Liver (tissue), 8 donors: ENCODE measurements at regions not wholly inside any gene's neighbourhood (a gene's known extent, or its start where the extent isn't known, plus 50 kb on each side); places are given as distances from the start of the nearest gene placed in this dataset.

Source experiments
- DNase-seq: peaks from one replicate; pipeline ENCODE4 v3.0.0-alpha.2; 2017; ENCODE audit warnings: low spot score
- H3K27ac ChIP-seq, 2 donors: one replicate each; pipeline ENCODE4 v1.7.0; 2013; ENCODE audit warnings: inconsistent platforms in 2 of 2, low read length in 2 of 2, control low read depth in 1 of 2, low read depth in 1 of 2, mild to moderate bottlenecking in 1 of 2
- H3K27me3 ChIP-seq, 4 donors: one replicate each; pipeline versions ENCODE4 v1.6.1 to v1.7.0; 2013; ENCODE audit warnings: low read length in 3 of 4, inconsistent platforms in 1 of 4, mild to moderate bottlenecking in 1 of 4, moderate library complexity in 1 of 4; ENCODE audit not compliant: control insufficient read depth in 4 of 4, insufficient read depth in 4 of 4
- H3K36me3 ChIP-seq, 4 donors: one replicate each; pipeline versions ENCODE4 v1.6.1 to v1.7.0; 2013; ENCODE audit warnings: low read length in 3 of 4, mild to moderate bottlenecking in 3 of 4, low read depth in 1 of 4, moderate library complexity in 1 of 4; ENCODE audit not compliant: control insufficient read depth in 4 of 4, insufficient read depth in 3 of 4
- H3K4me1 ChIP-seq, 4 donors: one replicate each; pipeline versions ENCODE4 v1.6.1 to v1.7.0; 2013; ENCODE audit warnings: low read length in 3 of 4, mild to moderate bottlenecking in 3 of 4, moderate library complexity in 1 of 4; ENCODE audit not compliant: control insufficient read depth in 4 of 4, insufficient read depth in 4 of 4
- H3K4me3 ChIP-seq, 3 donors: one replicate each; pipeline versions ENCODE4 v1.6.1 to v1.7.0; 2013; ENCODE audit warnings: low read length in 3 of 3, control low read depth in 1 of 3, low read depth in 1 of 3, mild to moderate bottlenecking in 1 of 3
- H3K9ac ChIP-seq, 2 donors: one replicate each; pipeline ENCODE4 v1.7.0; 2013; ENCODE audit warnings: low read length in 2 of 2, mild to moderate bottlenecking in 2 of 2, moderate library complexity in 2 of 2, control low read depth in 1 of 2, low read depth in 1 of 2
- H3K9me3 ChIP-seq, 4 donors: one replicate each; pipeline versions ENCODE4 v1.6.1 to v1.7.0; 2013; ENCODE audit warnings: low read length in 3 of 4; ENCODE audit not compliant: control insufficient read depth in 4 of 4
- ATF3 ChIP-seq: IDR thresholded peaks from 2 replicates; pipeline ENCODE4 v1.6.1; 2016; ENCODE audit warnings: antibody characterized with exemption
- CTCF ChIP-seq: fragments of 150-350 bp; IDR thresholded peaks from 2 replicates; pipeline ENCODE4 v1.5.1; 2017; ENCODE audit warnings: improper control_type of control experiment, low read depth, low read length; ENCODE audit not compliant: missing input control
- EGR1 ChIP-seq, 2 donors: IDR thresholded peaks; 2 replicates each; pipeline ENCODE4 v1.6.1; 2016 to 2018; ENCODE audit warnings: antibody characterized with exemption in 2 of 2, low read depth in 2 of 2
- FOXA2 ChIP-seq: IDR thresholded peaks from 2 replicates; pipeline ENCODE4 v1.6.1; 2016; ENCODE audit warnings: antibody characterized with exemption
- GABPA ChIP-seq, 2 donors: IDR thresholded peaks in 1 of 2; conservative IDR thresholded peaks in 1 of 2; 2 replicates each; pipeline ENCODE4 v1.6.1; 2016; ENCODE audit warnings: antibody characterized with exemption in 2 of 2, mild to moderate bottlenecking in 1 of 2, moderate library complexity in 1 of 2
- HNF4A ChIP-seq, 2 donors: conservative IDR thresholded peaks; 2 replicates each; pipeline ENCODE4 v1.6.1; 2016; ENCODE audit warnings: antibody characterized with exemption in 2 of 2, mild to moderate bottlenecking in 2 of 2
- HNF4G ChIP-seq: IDR thresholded peaks from 2 replicates; pipeline ENCODE4 v1.6.1; 2016; ENCODE audit warnings: antibody characterized with exemption
- MAX ChIP-seq: IDR thresholded peaks from 2 replicates; pipeline ENCODE4 v1.6.1; 2016; ENCODE audit warnings: antibody characterized with exemption
- RAD21 ChIP-seq, 2 donors: IDR thresholded peaks; 2 replicates each; pipeline ENCODE4 v1.6.1; 2016; ENCODE audit warnings: antibody characterized with exemption in 2 of 2, mild to moderate bottlenecking in 2 of 2
- REST ChIP-seq: IDR thresholded peaks from 2 replicates; pipeline ENCODE4 v1.6.1; 2016; ENCODE audit warnings: antibody characterized with exemption, mild to moderate bottlenecking
- RXRA ChIP-seq, 2 donors: IDR thresholded peaks; 2 replicates each; pipeline ENCODE4 v1.6.1; 2017 to 2018; ENCODE audit warnings: antibody characterized with exemption in 2 of 2, mild to moderate bottlenecking in 1 of 2
- SP1 ChIP-seq: IDR thresholded peaks from 2 replicates; pipeline ENCODE4 v1.6.1; 2018; ENCODE audit warnings: antibody characterized with exemption, mild to moderate bottlenecking
- TAF1 ChIP-seq: conservative IDR thresholded peaks from 2 replicates; pipeline ENCODE4 v1.6.1; 2016; ENCODE audit warnings: antibody characterized with exemption, mild to moderate bottlenecking
- WGBS: extraction: QIAGEN DNeasy Blood & Tissue Kit; methylation state at CpG from one replicate; pipeline ENCODE4 v1.1.7; 2013; 5-methylcytosine and 5-hydroxymethylcytosine counted together
- donor health status: healthy.
- donor health status: healthy.
- donor health status: healthy.
- donor health status: healthy.
- donor health status: healthy.

- Histone ChIP-seq H3K27ac (no peak overlapping the region), H3K36me3 (no peaks in the 10 kb centered on the region), H3K4me3 (no peak overlapping the region), H3K9me3 (no peaks in the 10 kb centered on the region), H3K9ac (no peak overlapping the region), H3K4me1 (peaks cover 0 to 10% (median 3%) of the 10 kb centered on the region in 4 donors), H3K27me3 (no peaks in the 10 kb centered on the region)
- no peak for DNase-seq
- TF ChIP-seq REST (no peak), GABPA (IDR thresholded peaks at IDR 0.05 in 1 of 2, conservative IDR thresholded peaks at IDR 0.05 in 1 of 2) (no peak), RAD21 (IDR thresholded peaks at IDR 0.05) (no peak), ATF3 (no peak), TAF1 (no peak), EGR1 (IDR thresholded peaks at IDR 0.05; ENCODE audit: low read depth in 2 of 2) (no peak), SP1 (no peak), HNF4G (no peak)
These were observed 881.4 kb upstream of the GJE1 start for GRCh38 chr6:141251286-141251685.

GRCh38 chr6:141248021-141248799 lies 884.5 kb upstream of the GJE1 start:
- DNase-seq, result no peak
- H3K4me3 ChIP-seq, result no peak overlapping the region

More at GRCh38 chr6:141248021-141248799, 884.5 kb upstream of the GJE1 start:
- H3K27me3 ChIP-seq, result no peaks in the 10 kb centered on the region
- H3K9ac ChIP-seq, result no peak overlapping the region
- no peaks in the 10 kb centered on the region for H3K9me3 ChIP-seq
- WGBS, result 92% methylated on average over 4 of the region's 4 CpGs
- TF ChIP-seq TAF1 (no peak), RXRA (IDR thresholded peaks at IDR 0.05) (no peak), FOXA2 (no peak), MAX (no peak), ATF3 (no peak), EGR1 (IDR thresholded peaks at IDR 0.05; ENCODE audit: low read depth in 2 of 2) (no peak), RAD21 (IDR thresholded peaks at IDR 0.05) (no peak), CTCF (no peak), HNF4A (conservative IDR thresholded peaks at IDR 0.05) (no peak), GABPA (IDR thresholded peaks at IDR 0.05 in 1 of 2, conservative IDR thresholded peaks at IDR 0.05 in 1 of 2) (no peak)
- no peak overlapping the region for H3K27ac ChIP-seq
- H3K4me1 ChIP-seq, result peaks cover 0 to 8% (median 3%) of the 10 kb centered on the region in 4 donors
- no peaks in the 10 kb centered on the region for H3K36me3 ChIP-seq
